SK-N-SH (cell line): ENCODE measurements at regions not wholly inside any gene's neighbourhood (a gene's known extent, or its start where the extent isn't known, plus 50 kb on each side); places are given as distances from the start of the nearest gene placed in this dataset.

ENCODE experiments used
- CTCF ChIA-PET: fragments of 300-600, 350-600 bp; formaldehyde crosslinking; extraction: SDS; loops from one replicate; lab custom pipeline; 2021; lab: Yijun Ruan, JAX
- POLR2A ChIA-PET: fragments of 350-600 bp; sonication (Branson Sonifier 250); formaldehyde crosslinking; extraction: SDS; loops from one replicate; lab custom pipeline; 2020; ENCODE audit warnings: antibody characterized with exemption, inconsistent platforms; lab: Yijun Ruan, JAX
- DNase-seq: peaks from one replicate; pipeline ENCODE4 v3.0.0; 2012
- H2AFZ ChIP-seq: fragments of 200-600 bp; sonication (generic); 2 replicates; pipeline ENCODE4 v1.8.1; 2016; ENCODE audit warnings: antibody characterized with exemption, mild to moderate bottlenecking, low read depth
- H3F3A ChIP-seq: fragments of 200-600 bp; sonication (generic); replicated peaks from 2 replicates; pipeline ENCODE3; 2016; ENCODE audit warnings: antibody characterized with exemption, mild to moderate bottlenecking; ENCODE audit not compliant: insufficient read depth
- H3K27ac ChIP-seq, 2 experiments: fragments of 200-500 bp in 1 of 2; fragments of 200-600 bp in 1 of 2; sonication (Bioruptor generic) in 1 of 2; sonication (generic), shearing (Covaris generic) in 1 of 2; 2 replicates each; pipeline versions ENCODE4 v1.5.1 to v1.6.1; 2014 to 2016; ENCODE audit warnings: low read depth in 2 of 2, inconsistent platforms in 1 of 2, low read length in 1 of 2, mild to moderate bottlenecking in 1 of 2, mixed read lengths in 1 of 2
- H3K27me3 ChIP-seq: fragments of 200-600 bp; sonication (generic), shearing (Covaris generic); 2 replicates; pipeline ENCODE4 v1.6.1; 2016; ENCODE audit warnings: mixed run types; ENCODE audit not compliant: insufficient read depth
- H3K36me3 ChIP-seq, 2 experiments: fragments of 200-500 bp in 1 of 2; fragments of 200-600 bp in 1 of 2; sonication (Bioruptor generic) in 1 of 2; sonication (generic) in 1 of 2; replicated peaks in 1 of 2; 2 replicates each; pipeline versions ENCODE3 to v1.5.1; 2014 to 2016; ENCODE audit warnings: low read length in 1 of 2, mild to moderate bottlenecking in 1 of 2; ENCODE audit not compliant: insufficient read depth in 2 of 2, control insufficient read depth in 1 of 2
- H3K4me1 ChIP-seq, 2 experiments: fragments of 200-500 bp in 1 of 2; fragments of 200-600 bp in 1 of 2; sonication (Bioruptor generic) in 1 of 2; sonication (generic), shearing (Covaris generic) in 1 of 2; 2 replicates each; pipeline versions ENCODE4 v1.5.1 to v1.6.1; 2014 to 2016; ENCODE audit warnings: low read depth in 1 of 2, low read length in 1 of 2, mixed run types in 1 of 2; ENCODE audit not compliant: insufficient read depth in 2 of 2, control insufficient read depth in 1 of 2
- H3K4me2 ChIP-seq: fragments of 200-600 bp; sonication (generic), shearing (Covaris generic); 2 replicates; pipeline ENCODE4 v1.6.1; 2017; ENCODE audit warnings: mixed run types
- H3K4me3 ChIP-seq, 2 experiments: fragments of 200-500 bp in 1 of 2; fragments of 200-600 bp in 1 of 2; sonication (Bioruptor generic) in 1 of 2; sonication (generic), shearing (Covaris generic) in 1 of 2; 2 replicates each; pipeline versions ENCODE4 v1.5.1 to v1.8.1; 2014 to 2016; ENCODE audit warnings: low read depth in 2 of 2, inconsistent platforms in 1 of 2, low read length in 1 of 2, mild to moderate bottlenecking in 1 of 2, mixed read lengths in 1 of 2, moderate library complexity in 1 of 2
- H3K79me2 ChIP-seq: fragments of 200-600 bp; sonication (generic); 2 replicates; pipeline ENCODE4 v1.8.1; 2017; ENCODE audit warnings: mild to moderate bottlenecking; ENCODE audit not compliant: insufficient read depth
- H3K9ac ChIP-seq: fragments of 200-600 bp; sonication (generic); 2 replicates; pipeline ENCODE4 v1.6.1; 2017; ENCODE audit warnings: mixed run types
- H3K9me2 ChIP-seq: fragments of 200-600 bp; sonication (generic); 2 replicates; pipeline ENCODE4 v1.6.1; 2017; ENCODE audit warnings: mixed run types
- H3K9me3 ChIP-seq: fragments of 200-600 bp; sonication (generic); 2 replicates; pipeline ENCODE4 v1.6.1; 2017; ENCODE audit warnings: mixed run types, mild to moderate bottlenecking, moderate library complexity
- H4K20me1 ChIP-seq: fragments of 200-600 bp; sonication (generic); 2 replicates; pipeline ENCODE4 v1.6.1; 2017; ENCODE audit warnings: mild to moderate bottlenecking, mixed run types; ENCODE audit not compliant: insufficient read depth
- ELF1 ChIP-seq: IDR thresholded peaks from 2 replicates; pipeline ENCODE4 v1.4.0; 2012
- FOSL2 ChIP-seq: IDR thresholded peaks from 2 replicates; pipeline ENCODE4 v1.4.0; 2012; ENCODE audit warnings: low read depth, mild to moderate bottlenecking, moderate library complexity, borderline replicate concordance
- GATA2 ChIP-seq: sonication (generic); formaldehyde crosslinking; IDR thresholded peaks from 2 replicates; pipeline ENCODE4 v1.5.0; 2020; ENCODE audit warnings: mild to moderate bottlenecking, missing genetic modification reagents
- JUND ChIP-seq: IDR thresholded peaks from 2 replicates; pipeline ENCODE4 v1.4.0; 2012
- MAX ChIP-seq: IDR thresholded peaks from 2 replicates; pipeline ENCODE4 v1.4.0; 2012; ENCODE audit warnings: low read depth
- NFIC ChIP-seq: IDR thresholded peaks from 2 replicates; pipeline ENCODE4 v1.4.0; 2012; ENCODE audit warnings: borderline replicate concordance
- NRF1 ChIP-seq: IDR thresholded peaks from 2 replicates; pipeline ENCODE4 v1.6.1; 2012; ENCODE audit warnings: low read depth, mild to moderate bottlenecking, low read length
- POLR2AphosphoS5 ChIP-seq: IDR thresholded peaks from 2 replicates; pipeline ENCODE4 v1.6.1; 2012; ENCODE audit warnings: low read depth, low read length
- RFX5 ChIP-seq: IDR thresholded peaks from 2 replicates; pipeline ENCODE4 v1.6.1; 2012; ENCODE audit warnings: mild to moderate bottlenecking, improper control_type of control experiment, low read length
- RXRA ChIP-seq: IDR thresholded peaks from 2 replicates; pipeline ENCODE4 v1.4.0; 2012; ENCODE audit warnings: low read depth, mild to moderate bottlenecking, borderline replicate concordance
- SIN3A ChIP-seq: IDR thresholded peaks from 2 replicates; pipeline ENCODE4 v1.6.1; 2012; ENCODE audit warnings: low read depth, mild to moderate bottlenecking, low read length, moderate library complexity, borderline replicate concordance
- TAF1 ChIP-seq: IDR thresholded peaks from 2 replicates; pipeline ENCODE4 v1.6.1; 2012; ENCODE audit warnings: low read depth, mild to moderate bottlenecking, low read length, moderate library complexity, borderline replicate concordance
- TCF12 ChIP-seq: IDR thresholded peaks from 2 replicates; pipeline ENCODE4 v1.4.0; 2012
- USF1 ChIP-seq: IDR thresholded peaks from 2 replicates; pipeline ENCODE4 v1.4.0; 2012; ENCODE audit warnings: low read depth, borderline replicate concordance
- YY1 ChIP-seq: IDR thresholded peaks from 2 replicates; pipeline ENCODE4 v1.4.0; 2012; ENCODE audit warnings: low read depth, mild to moderate bottlenecking
- WGBS: methylation state at CpG from one replicate; pipeline ENCODE4 v1.1.6; 2017; ENCODE audit warnings: low lambda C conversion rate; 5-methylcytosine and 5-hydroxymethylcytosine counted together
- small RNA-seq, 7 experiments: library from RNA; depleted of rRNA; stranded (forward); fragments of <200 nt; gene quantifications; one replicate each; pipeline ENCODE3, GENCODE V24; 2012

GRCh38 chr2:42843131-42843530, 50.7 kb upstream of the HAAO start:
- H3K27ac ChIP-seq = no peak overlapping the region
- no peaks in the 10 kb centered on the region for H3K79me2 ChIP-seq
- WGBS = 79% methylated on average over 6 of the region's 6 CpGs
- no peaks in the 10 kb centered on the region for H3K27me3 ChIP-seq
- H3K9ac ChIP-seq = no peak overlapping the region
- no peak overlapping the region for H2AFZ ChIP-seq
- H3K4me3 ChIP-seq = no peak overlapping the region
- no peak for DNase-seq
- H3K9me2 ChIP-seq = no peaks in the 10 kb centered on the region
- no peak overlapping the region for H3K4me2 ChIP-seq
- TF ChIP-seq GATA2 (no peak), YY1 (no peak), MAX (no peak), JUND (no peak), RXRA (no peak), SIN3A (no peak), ELF1 (no peak), FOSL2 (no peak), POLR2AphosphoS5 (no peak), TAF1 (no peak), NFIC (no peak), NRF1 (no peak), USF1 (no peak), RFX5 (no peak)
- CTCF ChIA-PET = interaction anchor here (0.9 to 1.0 kb wide), 2 partner anchors 15 to 131 kb away, joined by 4 to 7 read pairs; no protein-coding TSS in a partner anchor
- no peaks in the 10 kb centered on the region for H3K9me3 ChIP-seq
- H3K36me3 ChIP-seq = no peaks in the 10 kb centered on the region
- no peaks in the 10 kb centered on the region for H4K20me1 ChIP-seq
- POLR2A ChIA-PET = no interaction called here
- no peaks in the 10 kb centered on the region for H3F3A ChIP-seq
- H3K4me1 ChIP-seq = no peaks in the 10 kb centered on the region; a peak in 1 of 4 replicates

- no peak overlapping the region for H3K4me2 ChIP-seq
- CTCF ChIA-PET = interaction anchor here (0.9 to 7.1 kb wide), 4 partner anchors 12 to 132 kb away, joined by 4 to 77 read pairs (median 6); no protein-coding TSS in a partner anchor
Measured at GRCh38 chr2:42842466-42842865, 50.1 kb upstream of the HAAO start.

More at GRCh38 chr2:42842466-42842865, 50.1 kb upstream of the HAAO start:
- H2AFZ ChIP-seq = no peak overlapping the region
- H3K9ac ChIP-seq = no peak overlapping the region
- DNase-seq = no peak
- H3K79me2 ChIP-seq = no peaks in the 10 kb centered on the region
- no peaks in the 10 kb centered on the region for H3K9me2 ChIP-seq
- H3K27me3 ChIP-seq = no peaks in the 10 kb centered on the region
- TF ChIP-seq USF1 = no peak
- TF ChIP-seq TCF12 = no peak
- TF ChIP-seq RFX5 = no peak
- no peaks in the 10 kb centered on the region for H4K20me1 ChIP-seq
- no peak overlapping the region for H3K4me3 ChIP-seq
- 94% methylated on average over 4 of the region's 4 CpGs for WGBS
- H3K27ac ChIP-seq = no peak overlapping the region
- POLR2A ChIA-PET = no interaction called here
- H3K9me3 ChIP-seq = no peaks in the 10 kb centered on the region
- no peaks in the 10 kb centered on the region; a peak in 1 of 4 replicates for H3K4me1 ChIP-seq
- no peaks in the 10 kb centered on the region for H3K36me3 ChIP-seq
- H3F3A ChIP-seq = no peaks in the 10 kb centered on the region

Small RNA genes lying in the stretch of these regions (small RNA-seq; reads per million reads assigned to genes)
- gene RNU6-242P = 0 reads per million in 7 experiments
